ENCODE measurements at regions not wholly inside any gene's neighbourhood (a gene's known extent, or its start where the extent isn't known, plus 50 kb on each side); places are given as distances from the start of the nearest gene placed in this dataset.

DNA sequence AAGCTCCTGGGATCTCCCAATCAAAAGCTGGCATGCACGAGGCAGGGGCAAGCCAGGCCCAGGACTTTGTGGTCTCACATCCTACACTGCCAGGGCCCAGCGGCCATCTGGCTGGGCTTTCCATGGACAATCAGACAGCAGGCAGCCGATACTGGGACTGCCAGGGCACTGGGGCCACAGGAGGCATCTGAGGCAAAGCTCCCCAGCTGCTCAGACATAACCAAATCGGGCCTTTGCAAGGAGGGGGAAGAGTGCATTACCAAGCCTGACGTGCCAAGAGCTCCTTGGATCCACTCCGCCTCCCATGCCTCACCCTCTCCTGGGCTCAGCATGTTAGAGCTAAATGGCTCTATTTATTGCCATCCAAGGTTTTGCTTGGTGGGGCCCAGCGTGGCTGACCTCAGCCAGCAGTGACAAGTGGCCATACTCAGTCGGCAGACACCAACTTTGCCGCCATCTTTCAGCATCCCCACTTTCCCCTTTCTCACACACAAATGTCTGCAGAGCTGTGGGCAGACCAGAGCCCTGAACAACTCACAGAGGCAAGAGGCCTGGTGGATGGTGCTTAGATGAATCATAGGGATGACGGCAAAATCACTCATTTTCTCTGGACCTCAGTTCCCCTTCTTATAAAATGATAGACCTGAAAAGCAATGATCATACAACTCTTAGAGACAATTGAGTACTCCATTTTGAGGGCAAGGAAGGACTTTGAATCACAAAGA, 200.8 kb downstream of the TTC32 start:
- no peaks in the 10 kb centered on the region for H3K4me1 ChIP-seq (ENCODE audit: control insufficient read depth, insufficient read depth, low read length)
- no peak overlapping the region for H3K9ac ChIP-seq (ENCODE audit: low read depth, low read length)
- no peaks in the 10 kb centered on the region for H3K9me3 ChIP-seq (ENCODE audit: control insufficient read depth, insufficient read depth, low read length)
- H3K27ac ChIP-seq (ENCODE audit: low read depth, low read length): no peak overlapping the region
- no peaks in the 10 kb centered on the region for H3K27me3 ChIP-seq (ENCODE audit: control insufficient read depth, insufficient read depth, low read length)
- H3K4me3 ChIP-seq (ENCODE audit: low read depth, low read length): no peak overlapping the region
- H3K36me3 ChIP-seq (ENCODE audit: control insufficient read depth, insufficient read depth, low read length): no peaks in the 10 kb centered on the region

DNA sequence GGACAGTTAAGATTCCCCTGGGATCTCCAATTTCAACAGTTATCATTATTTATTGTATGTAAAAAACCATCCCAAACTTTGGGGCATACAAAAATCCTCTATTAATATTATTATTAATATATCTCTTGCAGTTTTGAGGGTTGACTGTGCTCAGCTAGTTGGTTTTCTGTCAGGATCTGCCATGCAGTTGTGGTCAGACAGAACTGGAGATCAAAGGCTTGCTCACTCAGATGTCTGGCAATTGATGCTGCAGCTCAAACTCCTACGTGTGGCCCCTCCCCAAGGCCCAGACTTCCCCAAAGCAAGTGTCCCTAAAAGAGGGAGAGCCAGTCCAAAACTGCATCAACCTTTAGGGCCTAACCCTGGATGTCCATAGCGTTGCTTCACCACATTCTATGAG, 204.7 kb downstream of the TTC32 start:
- Histone ChIP-seq H3K9me3 (ENCODE audit: control insufficient read depth, insufficient read depth, low read length) (no peaks in the 10 kb centered on the region), H3K9ac (ENCODE audit: low read depth, low read length) (no peak overlapping the region), H3K4me1 (ENCODE audit: control insufficient read depth, insufficient read depth, low read length) (no peaks in the 10 kb centered on the region), H3K4me3 (ENCODE audit: low read depth, low read length) (no peak overlapping the region), H3K36me3 (ENCODE audit: control insufficient read depth, insufficient read depth, low read length) (no peaks in the 10 kb centered on the region), H3K27me3 (ENCODE audit: control insufficient read depth, insufficient read depth, low read length) (no peaks in the 10 kb centered on the region), H3K27ac (ENCODE audit: low read depth, low read length) (no peak overlapping the region)

GRCh38 chr2:19695706-19696105, 206.1 kb downstream of the TTC32 start:
- Histone ChIP-seq H3K27ac (ENCODE audit: low read depth, low read length) (no peak overlapping the region), H3K36me3 (ENCODE audit: control insufficient read depth, insufficient read depth, low read length) (no peaks in the 10 kb centered on the region), H3K4me1 (ENCODE audit: control insufficient read depth, insufficient read depth, low read length) (no peaks in the 10 kb centered on the region), H3K27me3 (ENCODE audit: control insufficient read depth, insufficient read depth, low read length) (no peaks in the 10 kb centered on the region), H3K4me3 (ENCODE audit: low read depth, low read length) (no peak overlapping the region), H3K9ac (ENCODE audit: low read depth, low read length) (no peak overlapping the region), H3K9me3 (ENCODE audit: control insufficient read depth, insufficient read depth, low read length) (no peaks in the 10 kb centered on the region)

DNA sequence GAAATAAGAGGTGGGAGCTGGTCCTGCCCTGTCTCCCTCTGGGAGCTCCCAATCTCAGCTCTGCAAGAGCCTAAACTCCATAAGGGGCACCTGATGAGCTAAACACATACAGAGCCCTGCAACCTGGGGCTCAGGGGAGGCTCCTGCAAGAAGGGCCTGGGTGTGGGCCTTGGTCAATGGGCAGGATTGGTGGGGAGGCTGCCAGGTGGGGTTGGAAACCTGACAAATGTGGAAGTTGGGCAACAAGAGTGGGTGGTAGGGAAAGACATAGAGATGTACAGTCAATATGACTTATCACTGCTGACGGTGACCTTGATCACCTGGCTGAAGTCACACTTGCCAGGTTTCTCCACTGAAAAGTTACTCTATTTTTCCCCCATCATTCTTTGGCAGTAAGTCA, 209.9 kb downstream of the TTC32 start:
- no peaks in the 10 kb centered on the region for H3K36me3 ChIP-seq (ENCODE audit: control insufficient read depth, insufficient read depth, low read length)
- no peak overlapping the region for H3K9ac ChIP-seq (ENCODE audit: low read depth, low read length)
- no peaks in the 10 kb centered on the region for H3K4me1 ChIP-seq (ENCODE audit: control insufficient read depth, insufficient read depth, low read length)
- no peak overlapping the region for H3K4me3 ChIP-seq (ENCODE audit: low read depth, low read length)
- H3K27me3 ChIP-seq (ENCODE audit: control insufficient read depth, insufficient read depth, low read length): no peaks in the 10 kb centered on the region
- no peak overlapping the region for H3K27ac ChIP-seq (ENCODE audit: low read depth, low read length)
- H3K9me3 ChIP-seq (ENCODE audit: control insufficient read depth, insufficient read depth, low read length): no peaks in the 10 kb centered on the region

GRCh38 chr2:19690429-19690828, 211.4 kb downstream of the TTC32 start:
- Histone ChIP-seq H3K27me3 (ENCODE audit: control insufficient read depth, insufficient read depth, low read length) (no peaks in the 10 kb centered on the region), H3K36me3 (ENCODE audit: control insufficient read depth, insufficient read depth, low read length) (no peaks in the 10 kb centered on the region), H3K9ac (ENCODE audit: low read depth, low read length) (no peak overlapping the region), H3K4me3 (ENCODE audit: low read depth, low read length) (no peak overlapping the region), H3K4me1 (ENCODE audit: control insufficient read depth, insufficient read depth, low read length) (no peaks in the 10 kb centered on the region), H3K27ac (ENCODE audit: low read depth, low read length) (no peak overlapping the region), H3K9me3 (ENCODE audit: control insufficient read depth, insufficient read depth, low read length) (no peaks in the 10 kb centered on the region)

GRCh38 chr2:19689646-19690168, 212.1 kb downstream of the TTC32 start:
- no peaks in the 10 kb centered on the region for H3K9me3 ChIP-seq (ENCODE audit: control insufficient read depth, insufficient read depth, low read length)
- H3K27ac ChIP-seq (ENCODE audit: low read depth, low read length): no peak overlapping the region

DNA sequence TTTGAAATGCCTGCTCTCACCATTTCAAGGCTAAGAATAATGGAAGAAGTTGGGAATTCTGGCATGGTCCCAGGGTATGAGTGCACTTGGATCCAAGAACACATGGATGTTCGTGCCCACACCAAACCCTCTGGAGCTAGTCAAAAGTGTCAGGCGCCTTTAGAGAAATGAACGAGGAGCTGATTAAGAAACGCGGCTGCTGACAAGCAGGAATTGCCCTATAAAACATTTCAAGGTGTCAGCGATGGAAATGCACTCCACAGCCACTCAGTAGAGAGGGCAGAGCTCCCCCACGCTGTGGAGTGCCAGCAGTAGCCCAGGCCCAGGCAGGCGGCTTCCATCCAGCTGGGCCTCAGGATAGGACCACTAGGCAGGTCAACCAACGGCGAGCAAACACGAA, 213.7 kb downstream of the TTC32 start:
- no peak overlapping the region for H3K9ac ChIP-seq (ENCODE audit: low read depth, low read length)
- H3K4me3 ChIP-seq (ENCODE audit: low read depth, low read length): no peak overlapping the region
- H3K27ac ChIP-seq (ENCODE audit: low read depth, low read length): no peak overlapping the region
- H3K9me3 ChIP-seq (ENCODE audit: control insufficient read depth, insufficient read depth, low read length): no peaks in the 10 kb centered on the region
- no peaks in the 10 kb centered on the region for H3K4me1 ChIP-seq (ENCODE audit: control insufficient read depth, insufficient read depth, low read length)
- H3K36me3 ChIP-seq (ENCODE audit: control insufficient read depth, insufficient read depth, low read length): no peaks in the 10 kb centered on the region
- no peaks in the 10 kb centered on the region for H3K27me3 ChIP-seq (ENCODE audit: control insufficient read depth, insufficient read depth, low read length)

More at GRCh38 chr2:19689646-19690168, 212.1 kb downstream of the TTC32 start:
- Histone ChIP-seq H3K4me1 (ENCODE audit: control insufficient read depth, insufficient read depth, low read length) (no peaks in the 10 kb centered on the region), H3K36me3 (ENCODE audit: control insufficient read depth, insufficient read depth, low read length) (no peaks in the 10 kb centered on the region), H3K4me3 (ENCODE audit: low read depth, low read length) (no peak overlapping the region), H3K9ac (ENCODE audit: low read depth, low read length) (no peak overlapping the region), H3K27me3 (ENCODE audit: control insufficient read depth, insufficient read depth, low read length) (no peaks in the 10 kb centered on the region)

DNA sequence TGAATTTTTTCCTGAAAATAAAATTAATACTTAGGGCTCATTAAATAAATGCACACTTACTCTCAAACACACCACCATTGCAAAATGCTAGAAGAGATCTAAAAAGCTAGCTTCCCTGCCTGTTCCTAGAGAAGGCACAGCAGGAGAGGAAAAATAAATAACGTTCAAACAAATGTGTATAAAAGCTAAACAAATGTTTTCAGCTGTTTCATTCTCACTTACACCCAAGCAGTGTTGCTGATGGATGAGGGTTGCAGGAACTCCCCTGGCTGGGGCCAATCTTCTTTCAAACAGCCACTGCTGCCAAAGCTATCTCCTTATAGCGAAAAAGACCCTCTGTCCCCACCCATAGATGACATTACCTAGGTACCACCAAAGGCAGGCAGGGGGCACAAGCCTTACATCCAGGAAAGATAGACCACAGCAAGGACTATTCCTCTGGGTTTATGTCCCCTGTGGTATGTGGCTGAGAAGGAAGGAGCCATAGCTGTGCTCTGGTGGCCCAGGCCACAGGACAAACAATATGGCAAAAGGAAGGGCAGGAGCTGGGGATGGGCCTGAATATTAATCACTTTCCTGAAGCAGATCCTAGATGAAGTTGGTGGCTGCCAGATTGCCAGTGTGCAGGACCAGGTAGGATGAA, 214.6 kb downstream of the TTC32 start:
- Histone ChIP-seq H3K9me3 (ENCODE audit: control insufficient read depth, insufficient read depth, low read length) (no peaks in the 10 kb centered on the region), H3K9ac (ENCODE audit: low read depth, low read length) (no peak overlapping the region), H3K27me3 (ENCODE audit: control insufficient read depth, insufficient read depth, low read length) (no peaks in the 10 kb centered on the region), H3K4me3 (ENCODE audit: low read depth, low read length) (no peak overlapping the region), H3K36me3 (ENCODE audit: control insufficient read depth, insufficient read depth, low read length) (no peaks in the 10 kb centered on the region), H3K4me1 (ENCODE audit: control insufficient read depth, insufficient read depth, low read length) (no peaks in the 10 kb centered on the region), H3K27ac (ENCODE audit: low read depth, low read length) (no peak overlapping the region)

GRCh38 chr2:19686439-19686838, 215.3 kb downstream of the TTC32 start:
- no peaks in the 10 kb centered on the region for H3K36me3 ChIP-seq (ENCODE audit: control insufficient read depth, insufficient read depth, low read length)
- H3K9ac ChIP-seq (ENCODE audit: low read depth, low read length): no peak overlapping the region
- no peak overlapping the region for H3K4me3 ChIP-seq (ENCODE audit: low read depth, low read length)
- H3K27ac ChIP-seq (ENCODE audit: low read depth, low read length): no peak overlapping the region
- no peaks in the 10 kb centered on the region for H3K9me3 ChIP-seq (ENCODE audit: control insufficient read depth, insufficient read depth, low read length)
- no peaks in the 10 kb centered on the region for H3K27me3 ChIP-seq (ENCODE audit: control insufficient read depth, insufficient read depth, low read length)
- no peaks in the 10 kb centered on the region for H3K4me1 ChIP-seq (ENCODE audit: control insufficient read depth, insufficient read depth, low read length)

DNA sequence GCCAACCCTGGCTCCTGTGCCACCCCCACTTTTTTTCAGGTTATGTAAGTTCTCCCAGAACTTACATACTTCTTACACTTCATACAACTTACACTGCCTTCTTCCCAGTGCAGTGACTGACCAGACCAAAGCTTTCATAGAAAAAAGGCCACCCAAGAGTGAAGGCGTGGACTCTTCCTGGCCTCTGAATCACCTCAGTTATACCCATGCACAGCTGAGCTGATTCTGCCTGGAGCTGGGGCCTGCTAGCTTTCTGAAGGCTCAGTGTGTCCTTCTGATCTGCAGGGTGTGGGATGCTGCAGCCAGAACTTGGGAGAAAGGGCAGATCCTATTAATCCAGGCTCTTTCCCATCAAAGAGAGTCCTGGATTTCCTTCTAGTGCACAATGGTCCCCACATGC, 216.1 kb downstream of the TTC32 start:
- no peaks in the 10 kb centered on the region for H3K27me3 ChIP-seq (ENCODE audit: control insufficient read depth, insufficient read depth, low read length)
- H3K27ac ChIP-seq (ENCODE audit: low read depth, low read length): no peak overlapping the region
- no peak overlapping the region for H3K9ac ChIP-seq (ENCODE audit: low read depth, low read length)
- H3K4me1 ChIP-seq (ENCODE audit: control insufficient read depth, insufficient read depth, low read length): no peaks in the 10 kb centered on the region
- H3K9me3 ChIP-seq (ENCODE audit: control insufficient read depth, insufficient read depth, low read length): no peaks in the 10 kb centered on the region
- H3K36me3 ChIP-seq (ENCODE audit: control insufficient read depth, insufficient read depth, low read length): no peaks in the 10 kb centered on the region
- no peak overlapping the region for H3K4me3 ChIP-seq (ENCODE audit: low read depth, low read length)

GRCh38 chr2:19684516-19684915, 217.3 kb downstream of the TTC32 start:
- H3K36me3 ChIP-seq (ENCODE audit: control insufficient read depth, insufficient read depth, low read length): no peaks in the 10 kb centered on the region
- no peak overlapping the region for H3K4me3 ChIP-seq (ENCODE audit: low read depth, low read length)
- no peak overlapping the region for H3K9ac ChIP-seq (ENCODE audit: low read depth, low read length)
- no peak overlapping the region for H3K27ac ChIP-seq (ENCODE audit: low read depth, low read length)
- no peaks in the 10 kb centered on the region for H3K4me1 ChIP-seq (ENCODE audit: control insufficient read depth, insufficient read depth, low read length)
- H3K27me3 ChIP-seq (ENCODE audit: control insufficient read depth, insufficient read depth, low read length): no peaks in the 10 kb centered on the region
- no peaks in the 10 kb centered on the region for H3K9me3 ChIP-seq (ENCODE audit: control insufficient read depth, insufficient read depth, low read length)

Measured in HUES48 (cell line).